Stomach (tissue), 4 donors: ENCODE measurements at regions not wholly inside any gene's neighbourhood (a gene's known extent, or its start where the extent isn't known, plus 50 kb on each side); places are given as distances from the start of the nearest gene placed in this dataset.

Experiments used
- EP300 ChIP-seq: sonication (generic); formaldehyde crosslinking; IDR thresholded peaks from one replicate; pipeline ENCODE4 v1.6.1; 2017; ENCODE audit warnings: antibody characterized with exemption
- POLR2A ChIP-seq, 4 donors: fragments of 450-650 bp; IDR thresholded peaks; one replicate each; pipeline ENCODE4 v1.6.1; 2016; ENCODE audit warnings: antibody characterized with exemption in 4 of 4, control low read depth in 2 of 4, mild to moderate bottlenecking in 1 of 4, moderate library complexity in 1 of 4
- POLR2AphosphoS5 ChIP-seq, 3 donors: sonication (generic); formaldehyde crosslinking; IDR thresholded peaks; one replicate each; pipeline ENCODE4 v1.6.1; 2016; ENCODE audit warnings: antibody characterized with exemption in 3 of 3
- TF ChIP-seq, protein P1 (sequence below), 7 experiments: fragments of 450-650 bp in 4 of 7; fragments of 200-600 bp in 3 of 7; sonication (generic) in 3 of 7; IDR thresholded peaks; one replicate each; pipeline ENCODE4 v1.5.1; 2016 to 2019; ENCODE audit warnings: antibody characterized with exemption in 7 of 7, control low read depth in 2 of 7, mild to moderate bottlenecking in 1 of 7

GRCh38 chr18:41064916-41065315 is 890.1 kb upstream of the PIK3C3 start:
- TF ChIP-seq, protein P1, sequence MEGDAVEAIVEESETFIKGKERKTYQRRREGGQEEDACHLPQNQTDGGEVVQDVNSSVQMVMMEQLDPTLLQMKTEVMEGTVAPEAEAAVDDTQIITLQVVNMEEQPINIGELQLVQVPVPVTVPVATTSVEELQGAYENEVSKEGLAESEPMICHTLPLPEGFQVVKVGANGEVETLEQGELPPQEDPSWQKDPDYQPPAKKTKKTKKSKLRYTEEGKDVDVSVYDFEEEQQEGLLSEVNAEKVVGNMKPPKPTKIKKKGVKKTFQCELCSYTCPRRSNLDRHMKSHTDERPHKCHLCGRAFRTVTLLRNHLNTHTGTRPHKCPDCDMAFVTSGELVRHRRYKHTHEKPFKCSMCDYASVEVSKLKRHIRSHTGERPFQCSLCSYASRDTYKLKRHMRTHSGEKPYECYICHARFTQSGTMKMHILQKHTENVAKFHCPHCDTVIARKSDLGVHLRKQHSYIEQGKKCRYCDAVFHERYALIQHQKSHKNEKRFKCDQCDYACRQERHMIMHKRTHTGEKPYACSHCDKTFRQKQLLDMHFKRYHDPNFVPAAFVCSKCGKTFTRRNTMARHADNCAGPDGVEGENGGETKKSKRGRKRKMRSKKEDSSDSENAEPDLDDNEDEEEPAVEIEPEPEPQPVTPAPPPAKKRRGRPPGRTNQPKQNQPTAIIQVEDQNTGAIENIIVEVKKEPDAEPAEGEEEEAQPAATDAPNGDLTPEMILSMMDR (IDR thresholded peaks at IDR 0.05) = no peak
- no peak for TF ChIP-seq POLR2A (IDR thresholded peaks at IDR 0.05)
- TF ChIP-seq POLR2AphosphoS5 (IDR thresholded peaks at IDR 0.05) = no peak
- no peak for TF ChIP-seq EP300
